MM.1S (cell line): ENCODE measurements at regions not wholly inside any gene's neighbourhood (a gene's known extent, or its start where the extent isn't known, plus 50 kb on each side); places are given as distances from the start of the nearest gene placed in this dataset.

ENCODE experiments used
- CTCF ChIP-seq: fragments of 300-600 bp; sonication (generic); IDR thresholded peaks from 2 replicates; pipeline ENCODE4 v1.5.1; 2016; ENCODE audit warnings: antibody characterized with exemption, low read length, mixed read lengths
- EZH2 ChIP-seq: fragments of 300-600 bp; sonication (generic); optimal IDR thresholded peaks from 2 replicates; pipeline ENCODE3; 2017; ENCODE audit warnings: low read depth, mild to moderate bottlenecking, antibody characterized with exemption, low read length, mixed read lengths
- EZH2phosphoT487 ChIP-seq: fragments of 300-600 bp; sonication (generic); IDR thresholded peaks from 2 replicates; pipeline ENCODE4 v1.6.1; 2018; ENCODE audit warnings: antibody characterized with exemption, low read length

GRCh38 chr3:157914882-157915281 is 191.3 kb downstream of the SHOX2 start:
- TF ChIP-seq CTCF (no peak), EZH2phosphoT487 (no peak), EZH2 (no peak)
